ENCODE measurements at regions not wholly inside any gene's neighbourhood (a gene's known extent, or its start where the extent isn't known, plus 50 kb on each side); places are given as distances from the start of the nearest gene placed in this dataset.

DNA sequence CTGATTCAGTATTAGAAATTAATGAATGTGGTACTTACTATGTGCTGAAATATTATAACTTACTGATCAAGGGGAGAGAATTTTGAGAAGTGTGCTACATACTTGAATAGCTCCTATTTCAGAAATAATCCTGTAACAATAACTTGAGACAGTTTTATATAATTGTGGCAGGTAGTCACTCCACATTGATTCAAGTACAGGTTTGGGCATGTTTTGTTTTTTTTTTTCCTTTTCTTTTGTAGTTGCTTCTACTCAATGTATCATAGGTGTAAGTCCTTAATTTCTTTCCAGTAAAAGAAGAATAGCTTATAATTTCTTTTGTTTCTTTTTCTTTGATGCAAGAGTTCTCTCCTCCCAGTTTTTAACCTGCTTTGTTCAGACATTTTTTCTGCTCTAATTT, 86.1 kb upstream of the ADGRL2 start:
- TF ChIP-seq CTCF (IDR thresholded peaks at IDR 0.05; ENCODE audit: insufficient read depth, low read length) (no peak), REST (IDR thresholded peaks at IDR 0.05; ENCODE audit: insufficient replicate concordance, low read depth) (no peak), SPI1 (IDR thresholded peaks at IDR 0.05; ENCODE audit: borderline replicate concordance, low read depth) (no peak), POLR2AphosphoS5 (IDR thresholded peaks at IDR 0.05; ENCODE audit: low read depth) (no peak)
